Testis (tissue), 2 donors: ENCODE measurements at regions not wholly inside any gene's neighbourhood (a gene's known extent, or its start where the extent isn't known, plus 50 kb on each side); places are given as distances from the start of the nearest gene placed in this dataset.

ENCODE experiments used
- CTCF ChIP-seq, 3 experiments: fragments of 450-650 bp in 2 of 3; fragments of 200-600 bp in 1 of 3; sonication (generic) in 1 of 3; IDR thresholded peaks; one replicate each; pipeline ENCODE4 v1.5.1; 2016 to 2019; ENCODE audit warnings: antibody characterized with exemption in 3 of 3, mild to moderate bottlenecking in 2 of 3, moderate library complexity in 1 of 3
- POLR2A ChIP-seq: fragments of 450-650 bp; IDR thresholded peaks from one replicate; pipeline ENCODE4 v1.6.1; 2017; ENCODE audit warnings: antibody characterized with exemption, mild to moderate bottlenecking, moderate library complexity

GRCh38 chr20:11111191-11111590, 437.4 kb upstream of the JAG1 start:
- TF ChIP-seq POLR2A (no peak), CTCF (IDR thresholded peaks at IDR 0.05) (no peak)
